ENCODE measurements at regions not wholly inside any gene's neighbourhood (a gene's known extent, or its start where the extent isn't known, plus 50 kb on each side); places are given as distances from the start of the nearest gene placed in this dataset.

- Mint-ChIP-seq H3K9me3 (no peaks in the 10 kb centered on the region), H3K27me3 (no peaks in the 10 kb centered on the region), H3K4me1 (ENCODE audit: low read depth) (peaks cover 16% of the 10 kb centered on the region), H3K27ac (no peak overlapping the region), H3K4me3 (no peak overlapping the region), H3K36me3 (ENCODE audit: low read depth) (no peaks in the 10 kb centered on the region)
- no peak for TF ChIP-seq CTCF (IDR thresholded peaks at IDR 0.05)
- Histone ChIP-seq H3K36me3 (ENCODE audit: insufficient read depth, low read length) (no peaks in the 10 kb centered on the region), H3K27ac (ENCODE audit: low read depth in 1 of 2, low read length in 2 of 2) (no peak overlapping the region), H3K27me3 (ENCODE audit: control insufficient read depth in 1 of 2, insufficient read depth in 2 of 2, low read length in 2 of 2) (no peaks in the 10 kb centered on the region), H3K9me3 (ENCODE audit: control insufficient read depth in 1 of 2, insufficient read depth in 1 of 2, low read length in 2 of 2) (peaks cover 0 to 3% of the 10 kb centered on the region in 2 experiments), H3K4me3 (ENCODE audit: low read length) (no peak overlapping the region), H3K4me1 (ENCODE audit: insufficient read depth, low read length) (peaks cover 23% of the 10 kb centered on the region)
- no peak for DNase-seq
- ATAC-seq (ENCODE audit: poor library complexity) = no peak
- ChIA-PET POLR2A (no interaction called here), CTCF (no interaction called here)
- intact Hi-C loops (cut with DNase I, micrococcal nuclease) = no loop called here
Measured at GRCh38 chr1:235059221-235059620, 69.4 kb downstream of the TOMM20 start.

GRCh38 chr1:235058695-235059094, 69.9 kb downstream of the TOMM20 start:
- H3K27ac Mint-ChIP-seq = no peak overlapping the region
- Histone ChIP-seq H3K4me1 (ENCODE audit: insufficient read depth, low read length) (peaks cover 18% of the 10 kb centered on the region), H3K36me3 (ENCODE audit: insufficient read depth, low read length) (no peaks in the 10 kb centered on the region), H3K9me3 (ENCODE audit: control insufficient read depth in 1 of 2, insufficient read depth in 1 of 2, low read length in 2 of 2) (peaks cover 0 to 3% of the 10 kb centered on the region in 2 experiments), H3K27ac (ENCODE audit: low read depth in 1 of 2, low read length in 2 of 2) (no peak overlapping the region), H3K4me3 (ENCODE audit: low read length) (no peak overlapping the region), H3K27me3 (ENCODE audit: control insufficient read depth in 1 of 2, insufficient read depth in 2 of 2, low read length in 2 of 2) (no peaks in the 10 kb centered on the region)
- no peaks in the 10 kb centered on the region for H3K9me3 Mint-ChIP-seq
- DNase-seq (no peak), ATAC-seq (ENCODE audit: poor library complexity) (no peak)
- H3K36me3 Mint-ChIP-seq (ENCODE audit: low read depth) = no peaks in the 10 kb centered on the region
- H3K4me3 Mint-ChIP-seq = no peak overlapping the region
- ChIA-PET CTCF (no interaction called here), POLR2A (no interaction called here)
- no peaks in the 10 kb centered on the region for H3K27me3 Mint-ChIP-seq
- peaks cover 15% of the 10 kb centered on the region for H3K4me1 Mint-ChIP-seq (ENCODE audit: low read depth)
- intact Hi-C loops (cut with DNase I, micrococcal nuclease) = no loop called here
- no peak for TF ChIP-seq CTCF (IDR thresholded peaks at IDR 0.05)

- H3K9me3 ChIP-seq (ENCODE audit: control insufficient read depth in 1 of 2, insufficient read depth in 1 of 2, low read length in 2 of 2) = peaks cover 0 to 3% of the 10 kb centered on the region in 2 experiments
- intact Hi-C loops (cut with DNase I, micrococcal nuclease) = no loop called here
- no peak for TF ChIP-seq CTCF (IDR thresholded peaks at IDR 0.05)
- Mint-ChIP-seq H3K4me1 (ENCODE audit: low read depth) (peaks cover 5% of the 10 kb centered on the region), H3K4me3 (no peak overlapping the region), H3K27ac (no peak overlapping the region), H3K27me3 (no peaks in the 10 kb centered on the region), H3K36me3 (ENCODE audit: low read depth) (no peaks in the 10 kb centered on the region), H3K9me3 (no peaks in the 10 kb centered on the region)
- no peak overlapping the region for H3K4me3 ChIP-seq (ENCODE audit: low read length)
- no peaks in the 10 kb centered on the region for H3K27me3 ChIP-seq (ENCODE audit: control insufficient read depth in 1 of 2, insufficient read depth in 2 of 2, low read length in 2 of 2)
- no peaks in the 10 kb centered on the region for H3K36me3 ChIP-seq (ENCODE audit: insufficient read depth, low read length)
- ChIA-PET CTCF (no interaction called here), POLR2A (no interaction called here)
- ATAC-seq (ENCODE audit: poor library complexity) (no peak), DNase-seq (no peak)
- H3K4me1 ChIP-seq (ENCODE audit: insufficient read depth, low read length) = peaks cover 7% of the 10 kb centered on the region
- no peak overlapping the region for H3K27ac ChIP-seq (ENCODE audit: low read depth in 1 of 2, low read length in 2 of 2)
Measured at GRCh38 chr1:235057385-235058306, 71.0 kb downstream of the TOMM20 start.
